Heart left ventricle (tissue), 16 donors: ENCODE measurements at regions not wholly inside any gene's neighbourhood (a gene's known extent, or its start where the extent isn't known, plus 50 kb on each side); places are given as distances from the start of the nearest gene placed in this dataset.
"Not testable (repeated sequence)": the region's sequence is repeated elsewhere in the genome, so short reads cannot be mapped to it uniquely, and the experiment has no call there.

ENCODE experiments used
- ATAC-seq, 4 donors: fragments of 200-7000 bp; cut with Tn5 transposase; one replicate each; pipeline ENCODE4 v1.9.1; 2020 to 2022; ENCODE audit warnings: moderate library complexity in 4 of 4, mild to moderate bottlenecking in 3 of 4, moderate number of reproducible peaks in 1 of 4
- DNase-seq, 5 donors: peaks; one replicate each; pipeline ENCODE4 v3.0.0-alpha.2; 2020
- H3K27ac ChIP-seq, 12 donors: fragments of 200-600 bp; sonication (generic) in 4 of 12; one replicate each; pipeline versions ENCODE4 v1.5.0 to v1.8.0; 2016 to 2022; ENCODE audit warnings: mild to moderate bottlenecking in 2 of 12
- H3K27me3 ChIP-seq, 9 donors: fragments of 200-600 bp; sonication (generic) in 2 of 9; one replicate each; pipeline versions ENCODE4 v1.5.1 to v1.8.0; 2016 to 2022; ENCODE audit warnings: mild to moderate bottlenecking in 3 of 9
- H3K36me3 ChIP-seq, 9 donors: fragments of 200-600 bp; sonication (generic) in 2 of 9; one replicate each; pipeline versions ENCODE4 v1.5.0 to v1.8.0; 2018 to 2022; ENCODE audit warnings: mild to moderate bottlenecking in 2 of 9
- H3K4me1 ChIP-seq, 12 donors: fragments of 200-600 bp; sonication (generic) in 4 of 12; one replicate each; pipeline versions ENCODE4 v1.5.0 to v1.8.0; 2016 to 2022; ENCODE audit warnings: mild to moderate bottlenecking in 3 of 12
- H3K4me3 ChIP-seq, 12 donors: fragments of 200-600 bp; sonication (generic) in 4 of 12; one replicate each; pipeline versions ENCODE4 v1.5.0 to v1.8.0; 2017 to 2022; ENCODE audit warnings: mild to moderate bottlenecking in 9 of 12, moderate library complexity in 4 of 12
- H3K9me3 ChIP-seq, 12 donors: fragments of 200-600 bp; sonication (generic) in 4 of 12; one replicate each; pipeline versions ENCODE4 v1.5.0 to v1.8.0; 2016 to 2022; ENCODE audit warnings: mild to moderate bottlenecking in 1 of 12
- CTCF ChIP-seq, 12 donors: fragments of 200-600 bp; sonication (generic) in 4 of 12; IDR thresholded peaks; one replicate each; pipeline versions ENCODE4 v1.5.0 to v1.8.0; 2018 to 2022; ENCODE audit warnings: antibody characterized with exemption in 12 of 12, mild to moderate bottlenecking in 5 of 12
- POLR2A ChIP-seq, 2 donors: fragments of 450-650 bp; IDR thresholded peaks; one replicate each; pipeline ENCODE4 v1.6.1; 2017; ENCODE audit warnings: antibody characterized with exemption in 2 of 2, mild to moderate bottlenecking in 2 of 2, moderate library complexity in 2 of 2
- WGBS, 4 donors: extraction: QIAGEN DNeasy Blood & Tissue Kit in 2 of 4; methylation state at CpG; one replicate each; pipeline versions ENCODE4 v1.1.5 to v1.1.7; 2013 to 2018; 5-methylcytosine and 5-hydroxymethylcytosine counted together
- intact Hi-C, 10 donors: fragments of 100-400 bp; cut with DNase I; formaldehyde crosslinking; loops; one replicate each; pipeline versions ENCODE4 v1.11.1 to v1.14.2; 2022
- donor health status: ischemic (EF 13 %, LVEDD 7.1; RV severe dilation, severe dysfunction).
- donor health status: healthy with polysubstance abuse.
- donor health status: DM: no; HTN: yes; CAD: no.
- donor health status: DM: no; HTN: no; CAD: no.
- donor health status: ischemic (EF 25% LVEDD 6.9; RV normal size, moderate dysfunction).
- donor health status: ischemic (EF 25% LVEDD 5.7; RV mildly dilated, moderate dysfunction).
- donor health status: healthy.
- donor health status: DM: yes; HTN: yes; CAD: no.
- donor health status: ischemic (EF 35%, LVEDD 5.7; RV mildly dilated, moderate dysfunction).
- donor health status: nonischemic (EF 11% LVEDD 7.7; RV severe dilation, severe dysfunction).
- donor health status: DM: yes; HTN: yes; CAD: no.
- donor health status: PGD.
- donor health status: ischemic (EF 29% LVEDD 5.4; RV normal size, mild dysfunction).
- donor health status: nonischemic (EF 23%, LVEDD 6.1; RV moderate dilation, normal function).

- Histone ChIP-seq H3K4me1 (no peaks in the 10 kb centered on the region), H3K36me3 (no peaks in the 10 kb centered on the region), H3K9me3 (no peaks in the 10 kb centered on the region), H3K4me3 (no peak overlapping the region), H3K27ac (no peak overlapping the region), H3K27me3 (no peaks in the 10 kb centered on the region)
- intact Hi-C loops = no loop called here
- TF ChIP-seq CTCF (IDR thresholded peaks at IDR 0.05) (no peak), POLR2A (IDR thresholded peaks at IDR 0.05) (no peak)
- WGBS, 4 donors = 87 to 93% (median 89%) methylated on average over 13 to 15 of the region's 15 CpGs
- ATAC-seq (no peak), DNase-seq (no peak)
These were observed 65.7 kb upstream of the LRPPRC start for GRCh38 chr2:44061469-44061868.

DNA sequence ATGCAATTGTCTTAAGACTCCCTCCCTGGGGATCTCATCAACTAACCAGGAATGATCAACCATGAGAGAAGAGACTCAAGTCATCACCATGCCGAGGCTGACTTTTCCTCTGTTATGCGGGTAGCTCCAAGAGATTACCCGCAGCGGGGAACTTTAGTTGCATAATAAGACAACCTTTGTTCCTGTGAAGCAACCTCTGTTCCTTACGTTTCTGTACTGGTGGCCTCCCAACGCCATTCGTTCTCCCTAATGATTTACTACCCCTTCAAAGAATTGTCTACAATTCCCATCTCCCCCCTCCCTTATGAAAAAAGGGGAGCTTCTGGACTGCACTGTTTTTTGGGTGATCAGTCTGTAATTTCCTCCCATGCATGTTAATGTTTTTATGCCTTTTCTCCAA, 66.1 kb upstream of the LRPPRC start:
- Histone ChIP-seq H3K27ac (no peak overlapping the region), H3K4me3 (no peak overlapping the region), H3K4me1 (no peaks in the 10 kb centered on the region), H3K27me3 (no peaks in the 10 kb centered on the region), H3K9me3 (no peaks in the 10 kb centered on the region), H3K36me3 (no peaks in the 10 kb centered on the region)
- no peak for DNase-seq
- intact Hi-C loops = no loop called here
- 84 to 88% (median 84%) methylated on average over 7 of the region's 7 CpGs for WGBS, 4 donors
- no peak for ATAC-seq
- TF ChIP-seq CTCF (IDR thresholded peaks at IDR 0.05) (no peak), POLR2A (IDR thresholded peaks at IDR 0.05) (no peak)

DNA sequence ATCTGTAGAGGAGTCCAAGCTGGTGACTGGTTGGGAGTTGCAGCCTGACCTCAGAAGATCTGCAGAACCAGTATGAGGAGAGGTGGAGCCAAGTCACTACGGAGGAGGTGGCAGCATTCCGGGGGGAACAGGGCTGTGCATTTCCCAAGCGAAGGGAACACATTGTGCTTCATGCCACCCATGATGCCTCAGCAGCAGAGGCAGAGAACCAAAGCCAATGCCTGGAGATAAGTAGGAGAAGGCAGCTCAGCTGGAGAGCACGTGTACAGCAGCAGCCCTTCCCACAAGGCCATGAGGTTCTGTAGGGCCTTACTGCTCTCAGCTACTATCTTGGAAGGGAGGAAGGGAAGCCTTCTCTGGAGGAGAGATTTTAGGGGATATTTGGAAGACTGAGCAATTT, 67.2 kb upstream of the LRPPRC start:
- Histone ChIP-seq H3K4me3 (no peak overlapping the region), H3K4me1 (no peaks in the 10 kb centered on the region), H3K9me3 (no peaks in the 10 kb centered on the region), H3K27me3 (no peaks in the 10 kb centered on the region), H3K27ac (no peak overlapping the region), H3K36me3 (no peaks in the 10 kb centered on the region)
- DNase-seq (no peak), ATAC-seq (no peak)
- 70 to 90% (median 84%) methylated on average over 4 of the region's 4 CpGs for WGBS, 4 donors
- TF ChIP-seq CTCF (IDR thresholded peaks at IDR 0.05) (no peak), POLR2A (IDR thresholded peaks at IDR 0.05) (no peak)
- intact Hi-C loops = no loop called here

DNA sequence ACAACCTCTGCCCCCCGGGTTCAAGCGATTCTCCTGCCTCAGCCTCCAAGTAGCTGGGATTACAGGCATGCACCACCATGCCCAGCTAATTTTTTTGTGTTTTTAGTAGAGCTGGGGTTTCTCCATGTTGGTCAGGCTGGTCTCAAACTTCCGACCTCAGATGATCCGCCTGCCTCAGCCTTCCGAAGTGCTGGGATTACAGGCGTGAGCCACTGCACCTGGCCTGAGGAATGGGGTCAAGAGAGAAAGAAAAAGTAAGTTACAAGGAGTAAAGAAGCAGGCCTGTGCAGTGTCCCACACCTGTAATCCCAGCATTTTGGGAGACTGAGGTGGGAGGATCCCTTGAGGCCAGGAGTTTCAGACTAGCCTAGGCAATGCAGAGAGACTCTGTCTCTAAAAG, 68.5 kb upstream of the LRPPRC start:
- H3K27me3 ChIP-seq, H3K9me3 ChIP-seq, intact Hi-C loops, ATAC-seq, H3K27ac ChIP-seq, DNase-seq, H3K4me3 ChIP-seq, H3K4me1 ChIP-seq, H3K36me3 ChIP-seq: not testable (repeated sequence)
- WGBS, 4 donors = 89 to 92% (median 91%) methylated on average over 6 of the region's 6 CpGs

- DNase-seq, H3K27ac ChIP-seq, ATAC-seq, intact Hi-C loops, H3K4me1 ChIP-seq, H3K4me3 ChIP-seq, H3K36me3 ChIP-seq, H3K9me3 ChIP-seq, H3K27me3 ChIP-seq: not testable (repeated sequence)
- 96 to 97% (median 97%) methylated on average over 14 to 47 of the region's 57 CpGs; no CpG with 5 or more reads in 1 of the 4 donors for WGBS, 4 donors
These were observed 71.4 kb upstream of the LRPPRC start for GRCh38 chr2:44067012-44067790.

GRCh38 chr2:44067791-44068181, 72.0 kb upstream of the LRPPRC start:
- H3K4me1 ChIP-seq, H3K4me3 ChIP-seq, intact Hi-C loops, H3K27me3 ChIP-seq, DNase-seq, H3K27ac ChIP-seq, H3K9me3 ChIP-seq, ATAC-seq, H3K36me3 ChIP-seq: not testable (repeated sequence)
- 95 to 97% (median 96%) methylated on average over 15 to 21 of the region's 22 CpGs for WGBS, 4 donors
